GM21717 (cell line): ENCODE measurements at regions not wholly inside any gene's neighbourhood (a gene's known extent, or its start where the extent isn't known, plus 50 kb on each side); places are given as distances from the start of the nearest gene placed in this dataset.

Experiments
- ATAC-seq: cut with Tn5 transposase; IDR thresholded peaks from one replicate; pipeline ENCODE4 v1.9.1; 2021; ENCODE audit warnings: mild to moderate bottlenecking, moderate library complexity; ENCODE audit not compliant: unreplicated experiment

- ATAC-seq, result peak; percentile 52
Measured at GRCh38 chr4:112889619-112890527, 159.6 kb upstream of the ANK2 start.

GRCh38 chr4:112894480-112894879 is 155.0 kb upstream of the ANK2 start:
- ATAC-seq, result no peak

- ATAC-seq, result no peak
Measured at GRCh38 chr4:112894951-112895350, 154.5 kb upstream of the ANK2 start.

GRCh38 chr4:112895811-112896608 is 153.4 kb upstream of the ANK2 start:
- ATAC-seq, result peak; percentile 64

GRCh38 chr4:112896609-112897190 is 152.8 kb upstream of the ANK2 start:
- no peak for ATAC-seq

- ATAC-seq, result no peak
Measured at GRCh38 chr4:112897543-112897942, 151.9 kb upstream of the ANK2 start.

GRCh38 chr4:112898357-112899141 is 150.9 kb upstream of the ANK2 start:
- no peak for ATAC-seq

GRCh38 chr4:112900416-112900815 is 149.0 kb upstream of the ANK2 start:
- ATAC-seq, result no peak

GRCh38 chr4:112901962-112902411 is 147.5 kb upstream of the ANK2 start:
- no peak for ATAC-seq

- no peak for ATAC-seq
Measured at GRCh38 chr4:112905728-112906127, 143.7 kb upstream of the ANK2 start.

- ATAC-seq, result no peak
Measured at GRCh38 chr4:112908511-112908910, 140.9 kb upstream of the ANK2 start.

- ATAC-seq, result no peak
Measured at GRCh38 chr4:112910109-112910736, 139.2 kb upstream of the ANK2 start.

- no peak for ATAC-seq
Measured at GRCh38 chr4:112916868-112917267, 132.6 kb upstream of the ANK2 start.

- ATAC-seq, result no peak
Measured at GRCh38 chr4:112923516-112923915, 125.9 kb upstream of the ANK2 start.

GRCh38 chr4:112926819-112927218 is 122.6 kb upstream of the ANK2 start:
- ATAC-seq, result no peak

- no peak for ATAC-seq
Measured at GRCh38 chr4:112927544-112927943, 121.9 kb upstream of the ANK2 start.

GRCh38 chr4:112931001-112931400 is 118.5 kb upstream of the ANK2 start:
- ATAC-seq, result no peak

GRCh38 chr4:112933790-112934189 is 115.7 kb upstream of the ANK2 start:
- no peak for ATAC-seq

GRCh38 chr4:112938461-112939058 is 110.9 kb upstream of the ANK2 start:
- no peak for ATAC-seq

- no peak for ATAC-seq
Measured at GRCh38 chr4:112939901-112940300, 109.6 kb upstream of the ANK2 start.
